Neural progenitor cell (in vitro differentiated cells): ENCODE measurements at regions not wholly inside any gene's neighbourhood (a gene's known extent, or its start where the extent isn't known, plus 50 kb on each side); places are given as distances from the start of the nearest gene placed in this dataset.

Experiments
- CTCF ChIP-seq: fragments of 200-600 bp; sonication (generic); IDR thresholded peaks from 2 replicates; pipeline ENCODE4 v1.5.1; 2017; ENCODE audit warnings: antibody characterized with exemption, mild to moderate bottlenecking
- EZH2 ChIP-seq: fragments of 200-600 bp; sonication (generic); IDR thresholded peaks from 2 replicates; pipeline ENCODE4 v1.6.1; 2017; ENCODE audit warnings: antibody characterized with exemption, mild to moderate bottlenecking, moderate library complexity

- TF ChIP-seq EZH2 = no peak
- no peak for TF ChIP-seq CTCF
Measured at GRCh38 chr2:220269367-220269766, 641.9 kb downstream of the SLC4A3 start.
